GM11168 (cell line): ENCODE measurements at regions not wholly inside any gene's neighbourhood (a gene's known extent, or its start where the extent isn't known, plus 50 kb on each side); places are given as distances from the start of the nearest gene placed in this dataset.
"Not testable (repeated sequence)": the region's sequence is repeated elsewhere in the genome, so short reads cannot be mapped to it uniquely, and the experiment has no call there.

Experiments
- in situ Hi-C: fragments of 300-500 bp; cut with MboI; formaldehyde crosslinking; loops from one replicate; pipeline ENCODE4 v1.12.0; 2022; ENCODE audit warnings: low sequenced_read_pairs; ENCODE audit not compliant: unreplicated experiment

DNA sequence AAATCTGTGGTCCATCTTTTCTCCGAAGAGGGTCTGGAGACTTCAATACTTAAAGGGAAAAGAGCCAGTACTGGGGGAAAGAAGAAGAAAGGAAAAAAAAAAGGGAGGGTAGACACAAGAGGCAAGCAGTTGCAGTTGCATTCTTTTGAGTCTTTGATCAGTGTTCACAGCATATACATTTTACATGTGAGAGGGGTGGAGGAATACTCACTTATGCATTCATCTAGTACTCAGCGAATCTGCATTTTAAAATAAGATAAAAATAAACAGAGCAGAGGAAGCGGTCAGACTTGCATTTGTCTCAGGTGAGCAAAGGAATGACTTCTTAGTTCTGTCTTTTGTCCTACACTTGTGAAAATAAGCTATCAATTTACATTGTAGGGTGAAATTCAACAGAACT lies 275.6 kb downstream of the SLC7A11 start:
- in situ Hi-C loops, result no loop called here

DNA sequence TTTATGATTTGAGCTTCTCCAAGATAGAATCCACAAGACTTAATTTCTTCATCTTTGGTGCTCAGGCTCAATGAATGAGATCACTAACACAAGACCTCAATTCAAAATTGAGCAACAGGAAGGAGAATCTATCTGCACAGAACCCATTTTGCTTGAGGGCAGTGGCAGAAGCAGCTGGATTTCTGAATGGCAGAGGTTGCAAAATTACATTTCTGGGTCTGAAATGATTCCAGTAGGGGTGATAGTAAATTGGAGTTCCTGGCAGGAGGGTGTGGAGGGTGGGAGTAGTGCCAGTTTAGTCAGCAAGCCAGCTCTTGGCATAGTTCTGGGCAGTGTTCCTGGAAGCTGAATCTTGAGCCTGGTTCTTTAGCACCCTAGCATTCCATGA lies 281.1 kb downstream of the SLC7A11 start:
- in situ Hi-C loops, result no loop called here

- in situ Hi-C loops, result no loop called here
Observed at GRCh38 chr4:137960371-137961050, 281.6 kb downstream of the SLC7A11 start.

DNA sequence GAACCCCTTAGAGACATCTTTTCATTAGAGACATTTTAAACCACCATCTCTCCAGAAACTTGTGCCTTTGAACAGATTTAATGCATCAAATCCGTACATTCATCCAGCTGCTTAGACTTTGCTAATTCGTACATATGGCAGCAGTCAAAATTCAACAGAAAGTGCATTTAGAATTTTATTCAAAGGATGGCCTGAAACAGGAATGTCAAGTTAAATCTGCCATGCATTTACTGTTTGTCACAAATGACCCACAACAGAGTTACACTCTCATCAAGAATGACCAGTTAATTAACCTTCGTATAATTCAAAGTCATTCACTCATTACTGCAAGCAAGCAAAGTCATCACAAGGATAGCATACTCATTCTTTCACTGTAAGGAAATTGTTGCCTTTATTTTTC lies 284.3 kb downstream of the SLC7A11 start:
- in situ Hi-C loops, result no loop called here

- in situ Hi-C loops, result no loop called here
Observed at GRCh38 chr4:137956256-137956655, 285.9 kb downstream of the SLC7A11 start.

DNA sequence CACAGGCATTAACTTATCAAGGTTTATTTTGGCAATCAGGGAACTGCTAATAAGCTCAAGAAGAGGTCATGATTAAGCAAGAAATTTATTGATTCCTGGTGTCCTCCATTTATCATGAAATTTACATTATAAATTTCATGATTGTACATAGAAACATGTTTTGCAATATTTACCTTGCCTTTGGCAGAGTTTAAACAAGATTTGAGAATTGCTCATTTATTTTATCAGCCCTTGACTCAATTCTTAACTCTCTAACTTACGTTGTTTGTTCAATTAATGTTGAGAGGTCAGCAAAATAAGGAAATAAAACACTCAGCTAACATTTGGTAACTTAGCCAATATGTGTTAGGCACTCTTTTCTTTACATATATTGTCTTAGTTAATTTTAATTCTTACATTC lies 286.6 kb downstream of the SLC7A11 start:
- in situ Hi-C loops, result no loop called here

DNA sequence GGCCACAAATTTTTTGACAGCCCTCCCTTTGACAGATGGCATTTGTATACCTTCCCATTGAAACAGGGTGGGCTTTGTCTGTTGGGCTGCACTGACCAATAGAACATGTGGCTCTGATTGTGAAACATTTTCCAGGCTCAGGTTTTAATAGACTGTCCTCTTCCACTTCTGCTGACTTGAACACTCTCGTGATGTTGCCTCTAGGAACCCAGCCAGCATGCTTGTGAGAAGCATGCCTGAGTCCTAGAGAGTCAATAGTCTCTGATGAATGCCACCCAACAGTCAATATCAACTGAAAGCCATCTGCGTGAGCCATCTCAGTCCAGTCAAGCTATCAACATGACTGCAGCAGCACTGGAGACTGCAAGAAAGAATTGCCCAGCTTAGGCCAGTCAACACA lies 290.0 kb downstream of the SLC7A11 start:
- in situ Hi-C loops, result no loop called here

DNA sequence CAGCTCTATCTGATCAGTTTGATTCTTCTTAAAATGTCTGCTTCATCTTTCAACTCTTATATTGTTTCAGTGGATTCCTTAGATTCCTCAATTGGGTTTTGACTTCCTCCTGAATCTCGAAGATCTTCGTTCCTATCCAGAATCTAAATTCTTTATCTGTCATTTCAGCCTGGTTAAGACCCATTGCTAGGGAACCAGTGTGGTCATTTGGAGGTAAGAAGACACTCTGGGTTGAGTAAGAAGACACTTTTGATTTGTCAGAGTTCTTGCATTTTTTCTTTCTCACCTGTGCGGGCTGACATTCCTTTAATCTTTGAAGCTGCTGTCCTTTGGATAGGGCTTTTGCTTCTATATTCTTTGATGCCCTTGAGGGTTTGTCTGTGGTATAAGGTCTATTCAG lies 291.9 kb downstream of the SLC7A11 start:
- in situ Hi-C loops, result no loop called here

DNA sequence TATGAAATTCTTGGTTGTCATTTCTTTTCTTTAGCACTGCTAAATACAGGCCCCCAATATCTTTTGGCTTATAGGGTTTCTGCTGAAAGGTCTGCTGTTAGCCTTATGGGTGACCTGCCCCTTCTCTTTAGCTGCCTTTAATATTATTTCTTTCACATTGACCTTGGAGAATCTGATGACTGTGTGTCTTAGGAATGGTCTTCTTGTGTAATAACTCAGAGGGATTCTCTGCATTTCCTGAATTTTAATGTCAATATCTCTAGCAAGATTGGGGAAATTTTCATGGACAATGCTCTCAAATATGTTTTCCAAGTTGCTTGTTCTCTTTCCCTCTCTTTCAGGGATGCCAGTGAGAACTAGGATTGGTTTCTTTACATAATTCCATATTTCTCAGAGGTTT lies 292.4 kb downstream of the SLC7A11 start:
- in situ Hi-C loops, result no loop called here

DNA sequence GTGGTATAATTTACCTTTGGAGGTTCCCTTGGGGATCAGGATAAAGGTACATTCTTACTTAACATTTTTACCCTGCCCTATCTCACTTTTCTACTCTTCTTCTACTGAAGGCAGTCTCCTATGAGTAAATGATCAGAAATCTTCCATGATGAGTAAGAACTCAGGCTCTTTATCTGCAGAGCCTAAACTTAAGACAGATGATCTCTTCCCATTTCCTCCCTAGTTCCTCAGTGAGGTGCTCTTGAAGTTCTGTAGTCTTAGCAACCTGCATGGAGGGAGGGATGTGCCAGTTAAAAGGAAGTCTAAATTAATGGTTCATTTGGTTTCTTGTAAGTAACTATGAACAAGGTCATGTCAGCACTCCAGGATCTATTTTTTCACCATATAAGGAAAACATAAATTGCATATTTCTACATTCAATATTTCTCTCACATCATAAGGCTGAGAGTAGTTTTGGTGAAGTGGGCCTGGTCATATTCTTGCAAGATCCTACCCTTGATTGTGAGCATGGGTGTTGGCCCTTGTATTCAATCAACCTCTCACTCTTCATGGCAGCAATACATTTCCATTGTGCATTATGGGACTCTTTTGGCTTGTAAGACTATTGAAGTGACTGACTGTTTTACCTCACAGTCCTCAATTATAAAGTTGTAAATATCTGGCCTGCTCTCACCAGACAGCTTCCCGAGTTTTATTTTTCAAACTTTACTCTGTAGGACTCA lies 295.5 kb downstream of the SLC7A11 start:
- in situ Hi-C loops, result no loop called here

- in situ Hi-C loops, result not testable (repeated sequence)
Observed at GRCh38 chr4:137942815-137943214, 299.3 kb downstream of the SLC7A11 start.

DNA sequence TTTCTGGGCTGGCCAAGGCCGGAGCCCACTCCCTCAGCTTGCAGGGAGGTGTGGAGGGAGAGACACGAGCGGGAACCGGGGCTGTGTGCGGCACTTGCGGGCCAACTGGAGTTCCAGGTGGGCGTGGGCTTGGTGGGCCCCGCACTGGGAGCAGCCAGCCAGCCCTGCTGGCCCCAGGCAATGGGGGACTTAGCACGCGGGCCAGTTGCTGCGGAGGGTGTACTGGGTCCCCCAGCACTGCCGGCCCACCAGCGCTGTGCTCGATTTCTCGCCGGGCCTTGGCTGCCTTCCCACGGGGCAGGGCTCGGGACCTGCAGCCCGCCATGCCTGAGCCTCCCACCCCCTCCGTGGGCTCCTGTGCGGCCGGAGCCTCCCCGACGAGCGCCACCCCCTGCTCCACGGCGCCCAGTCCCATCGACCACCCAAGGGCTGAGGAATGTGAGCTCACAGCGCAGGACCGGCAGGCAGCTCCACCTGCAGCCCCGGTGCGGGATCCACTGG lies 300.1 kb downstream of the SLC7A11 start:
- in situ Hi-C loops, result not testable (repeated sequence)

GRCh38 chr4:137934911-137935310 lies 307.2 kb downstream of the SLC7A11 start:
- in situ Hi-C loops, result no loop called here

DNA sequence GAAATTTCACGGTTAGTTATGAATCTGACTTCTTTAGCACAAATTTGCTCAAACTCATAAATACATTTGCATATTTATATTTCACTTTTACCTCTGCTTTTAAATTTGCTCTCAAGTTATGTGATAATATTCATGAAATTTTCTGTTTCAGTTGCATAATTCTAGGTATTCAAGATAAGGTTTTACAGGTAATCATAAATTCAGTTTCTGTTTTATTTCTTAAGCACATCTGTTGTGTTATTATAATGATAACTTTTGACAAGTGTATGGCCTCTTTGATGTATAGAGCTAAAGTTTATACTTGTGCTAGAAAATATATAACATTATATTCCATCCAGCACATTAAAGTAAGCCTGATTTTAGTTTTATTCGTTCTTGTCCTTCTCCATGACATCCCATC lies 308.1 kb downstream of the SLC7A11 start:
- in situ Hi-C loops, result no loop called here

DNA sequence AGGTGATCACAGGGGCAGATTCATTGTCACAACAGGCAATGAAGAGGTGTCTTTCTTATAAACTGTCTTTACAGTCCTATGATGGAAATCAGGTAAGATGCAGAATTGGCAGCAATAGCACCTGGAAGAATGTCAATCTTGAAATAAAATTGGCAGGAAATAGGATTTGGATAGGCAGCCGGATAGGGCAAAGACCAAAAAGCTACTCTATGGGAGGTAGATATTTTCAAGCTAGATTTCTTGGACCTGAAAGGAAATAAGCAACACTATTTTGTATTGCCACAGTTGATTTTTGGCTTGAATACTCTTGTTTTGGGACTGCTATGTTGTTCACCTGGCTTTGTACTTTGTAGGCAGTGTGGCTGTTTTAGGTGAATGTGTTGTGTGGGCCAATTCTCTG lies 314.2 kb downstream of the SLC7A11 start:
- in situ Hi-C loops, result no loop called here

DNA sequence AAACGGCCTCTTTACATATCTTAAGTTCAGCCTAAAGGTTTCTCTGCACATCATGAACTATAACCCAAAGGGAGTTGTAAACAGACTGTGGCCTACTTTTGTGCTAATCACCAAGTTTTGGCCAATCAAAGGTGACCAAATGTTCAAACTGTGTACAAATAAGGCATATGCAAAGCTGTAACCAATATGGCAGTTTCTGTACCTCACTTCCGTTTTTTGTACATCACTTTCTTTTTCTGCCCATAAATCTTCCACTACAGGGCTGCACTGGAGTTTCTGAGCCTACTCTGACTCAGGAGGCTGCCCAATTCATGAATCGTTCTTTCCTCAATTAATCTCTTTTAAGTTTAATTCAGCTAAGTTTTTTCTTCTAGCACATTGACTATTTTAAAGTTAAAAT lies 318.7 kb downstream of the SLC7A11 start:
- in situ Hi-C loops, result no loop called here

DNA sequence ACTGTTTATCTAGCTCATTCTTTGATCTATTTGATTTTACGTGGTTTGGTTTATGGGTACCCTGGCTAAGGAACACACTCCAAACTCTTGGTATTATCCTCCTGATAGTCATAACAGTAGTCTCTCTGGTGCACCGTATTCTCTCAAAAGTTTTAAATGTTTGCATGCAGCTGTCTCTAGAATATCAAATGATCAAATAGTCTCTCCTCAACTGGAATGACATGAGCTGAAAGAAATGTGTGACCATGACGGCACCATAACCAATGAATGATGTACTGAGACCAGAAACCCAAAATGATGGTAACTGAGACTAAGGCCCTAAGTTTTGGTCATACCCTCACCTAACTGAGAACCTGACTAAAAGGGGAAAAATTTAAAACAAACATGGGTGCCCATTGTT lies 319.4 kb downstream of the SLC7A11 start:
- in situ Hi-C loops, result no loop called here

DNA sequence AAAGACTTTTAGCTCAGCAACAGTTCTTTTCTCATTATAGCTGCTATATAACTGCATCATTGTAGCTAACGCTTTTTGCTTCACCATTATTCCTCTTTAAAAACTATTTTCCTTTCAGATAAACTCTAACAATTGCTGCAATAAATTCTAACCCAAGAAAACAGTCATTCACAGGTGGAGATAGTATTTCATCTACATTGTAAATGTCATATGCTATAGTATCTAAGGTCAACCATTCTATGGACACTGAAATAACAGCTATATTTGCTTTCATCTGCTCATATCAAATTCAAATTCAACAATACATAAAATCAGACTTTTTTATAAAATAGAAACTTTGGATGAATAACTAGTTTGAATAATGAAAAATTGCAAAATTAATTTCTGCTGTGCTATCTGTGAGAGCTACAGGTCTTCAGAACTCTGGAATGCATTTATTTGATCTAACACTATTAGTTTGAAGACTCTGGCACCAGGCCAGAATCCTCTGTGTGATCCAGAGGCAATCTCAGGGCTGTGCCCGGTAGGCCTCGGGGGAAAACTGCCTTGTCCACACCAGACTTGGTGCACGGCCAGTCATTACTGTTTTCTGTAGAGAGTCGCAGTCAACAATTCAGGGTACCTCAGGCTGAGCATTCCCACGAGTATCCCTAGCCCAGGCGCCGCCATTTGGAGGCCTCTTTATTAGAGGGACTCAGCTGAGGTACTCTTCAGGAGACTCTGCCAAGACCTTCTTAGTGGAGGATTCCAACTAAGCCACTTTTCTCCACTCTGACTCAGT lies 332.4 kb downstream of the SLC7A11 start:
- in situ Hi-C loops, result no loop called here

DNA sequence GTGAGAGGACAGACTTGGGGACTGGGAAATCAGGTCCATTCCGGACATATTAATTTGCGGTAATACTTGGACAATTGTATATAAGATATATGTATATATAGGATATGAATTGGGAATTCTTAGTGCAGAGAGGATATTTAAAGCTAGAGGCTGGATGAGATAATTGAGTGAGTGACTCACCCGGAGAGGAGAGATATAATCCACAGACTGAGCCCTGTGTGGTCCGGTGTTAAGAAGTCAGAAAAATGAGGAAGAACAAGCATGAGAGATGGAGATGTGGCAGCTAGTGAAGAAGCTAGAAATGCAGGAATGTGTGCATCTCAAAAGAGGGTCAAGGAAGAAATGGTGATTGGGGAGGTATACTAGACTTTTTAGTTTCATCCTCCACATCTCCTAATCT lies 336.2 kb downstream of the SLC7A11 start:
- in situ Hi-C loops, result no loop called here

GRCh38 chr4:137901114-137901513 lies 341.0 kb downstream of the SLC7A11 start:
- in situ Hi-C loops, result no loop called here

DNA sequence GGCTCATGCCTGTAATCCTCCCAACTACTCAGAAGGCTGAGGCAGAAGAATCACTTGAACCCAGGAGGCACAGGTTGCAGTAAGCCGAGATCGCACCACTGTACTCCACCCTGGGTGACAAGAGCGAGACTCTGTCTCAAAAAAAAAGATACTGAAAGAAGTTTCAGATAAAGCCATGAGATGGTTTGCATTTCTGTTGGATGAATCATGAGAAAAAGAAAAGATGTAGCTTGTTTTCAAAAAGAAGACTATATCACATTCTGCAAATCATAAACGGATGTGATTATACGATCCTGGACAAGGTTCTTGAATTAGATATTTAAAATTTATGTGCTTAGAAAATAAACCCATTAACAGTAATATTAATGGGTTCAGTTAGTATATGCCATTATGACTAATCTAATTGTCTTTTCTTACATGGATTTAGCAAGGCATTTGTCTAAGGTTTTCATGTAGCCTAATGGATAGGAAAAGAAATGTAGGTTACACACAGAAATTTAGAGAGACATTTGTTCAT lies 345.9 kb downstream of the SLC7A11 start:
- in situ Hi-C loops, result no loop called here
